Right hindlimb (tissue), 1 donor: ENCODE measurements at regions not wholly inside any gene's neighbourhood (a gene's known extent, or its start where the extent isn't known, plus 50 kb on each side); places are given as distances from the start of the nearest gene placed in this dataset.

ENCODE experiments used
- DNase-seq: peaks from one replicate; pipeline ENCODE4 v3.0.0-alpha.2; 2018

DNA sequence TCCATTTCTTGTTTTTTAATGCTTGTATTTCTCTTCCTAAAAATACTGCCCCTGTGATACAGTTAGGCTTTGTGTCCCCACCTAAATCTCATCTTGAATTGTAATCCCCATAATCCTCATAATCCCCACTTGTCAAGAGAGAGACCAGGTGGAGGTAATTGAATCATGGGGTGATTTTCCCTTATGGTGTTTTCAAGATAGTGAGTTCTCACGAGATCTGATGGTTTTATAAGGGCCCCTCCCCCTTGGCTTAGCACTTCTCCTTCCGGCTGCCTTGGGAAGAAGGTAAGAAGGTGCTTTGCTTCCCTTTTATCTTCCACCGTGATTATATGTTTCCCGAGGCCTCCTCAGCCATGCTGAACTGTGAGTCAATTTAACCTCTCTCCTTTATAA lies 227.4 kb downstream of the MAN2A1 start:
- DNase-seq, result no peak

DNA sequence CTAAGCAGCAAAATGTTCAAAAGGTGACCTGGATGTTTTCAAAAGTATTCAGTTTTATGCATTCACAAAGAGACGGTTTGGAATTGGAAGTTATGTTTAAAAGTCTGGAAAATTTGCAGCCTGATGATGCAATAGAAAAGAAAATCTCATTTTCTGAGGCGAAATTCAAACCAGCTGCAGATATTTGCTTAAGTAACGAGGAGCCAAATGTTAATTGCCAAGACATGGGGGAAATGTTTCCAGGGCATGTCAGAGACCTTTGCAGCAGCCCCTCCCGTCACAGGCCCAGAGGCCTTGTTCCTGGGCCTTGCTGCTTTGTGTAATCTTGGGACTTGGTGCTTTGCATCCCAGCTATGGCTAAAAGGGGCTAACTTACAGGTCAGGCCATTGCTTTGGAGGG lies 228.2 kb downstream of the MAN2A1 start:
- DNase-seq, result no peak

- no peak for DNase-seq
Measured at GRCh38 chr5:109920736-109921135, 231.0 kb downstream of the MAN2A1 start.

- DNase-seq, result no peak
Measured at GRCh38 chr5:109921735-109922380, 232.1 kb downstream of the MAN2A1 start.

DNA sequence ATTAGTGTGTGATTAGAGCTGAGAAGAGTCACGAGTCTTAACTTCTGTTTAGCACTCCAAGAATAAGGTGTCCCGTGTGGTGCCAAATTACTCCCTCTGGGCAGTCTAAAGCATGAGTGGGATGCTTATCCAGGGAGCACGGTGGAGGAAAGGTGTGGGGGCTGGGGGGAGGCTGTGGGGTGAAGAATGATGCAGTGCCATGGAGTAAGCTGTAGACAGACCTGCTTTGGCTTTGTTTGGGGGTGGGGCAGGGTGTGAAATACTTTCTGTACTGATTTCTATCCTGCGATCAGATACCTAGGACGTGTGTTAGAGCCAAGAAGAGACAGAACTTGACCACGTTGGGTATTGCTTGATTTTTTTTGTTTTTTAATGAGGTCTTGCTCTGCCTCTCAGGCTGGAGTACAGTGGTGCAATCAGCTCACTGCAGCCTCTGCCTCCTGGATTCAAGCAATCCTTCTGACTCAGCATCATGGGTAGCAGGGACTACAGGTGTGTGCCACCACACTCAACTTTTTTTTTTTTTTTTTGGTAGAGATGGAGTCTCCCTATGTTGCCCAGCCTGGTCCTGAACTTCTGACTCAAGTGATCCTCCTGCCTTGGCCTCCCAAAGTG lies 232.8 kb downstream of the MAN2A1 start:
- DNase-seq, result no peak

DNA sequence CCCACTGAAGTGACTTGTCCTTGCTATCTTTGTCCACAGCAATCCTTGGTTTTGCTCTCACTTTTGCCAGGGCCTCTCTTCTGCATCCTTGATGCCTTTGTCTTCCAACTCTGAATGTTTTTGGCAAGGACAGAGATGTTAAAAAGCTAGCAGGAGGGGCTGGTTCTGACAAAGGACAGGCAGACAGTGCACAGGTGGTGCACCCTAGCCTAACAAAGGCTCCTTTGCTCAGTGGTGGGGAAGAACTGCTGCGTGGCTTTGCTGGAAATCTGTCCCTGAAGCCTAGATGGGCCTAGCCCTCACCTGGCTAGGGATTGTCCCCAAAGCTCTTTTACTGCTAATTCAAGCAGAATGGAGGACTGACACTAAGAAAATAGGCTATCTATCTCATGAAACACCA lies 233.5 kb downstream of the MAN2A1 start:
- no peak for DNase-seq

GRCh38 chr5:109924237-109925107 lies 234.7 kb downstream of the MAN2A1 start:
- no peak for DNase-seq

DNA sequence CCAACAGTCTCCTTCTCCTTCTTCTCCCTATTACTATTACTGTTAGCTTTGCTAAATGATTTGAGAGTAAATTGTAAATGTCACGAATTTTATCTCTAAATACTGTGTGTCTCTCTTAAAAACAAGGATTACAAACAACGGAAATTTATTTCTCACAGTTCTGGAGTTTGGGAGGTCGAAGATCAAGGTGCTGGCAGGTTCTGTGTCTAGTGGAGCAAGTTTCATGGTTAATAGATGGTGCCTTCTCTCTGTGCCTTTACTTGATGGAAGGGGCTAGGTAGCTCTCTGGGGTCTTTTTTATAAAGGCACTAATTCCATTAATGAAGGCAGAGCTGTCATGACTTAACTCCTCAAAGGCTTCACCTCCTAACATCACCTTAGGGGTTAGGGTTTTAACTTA lies 237.9 kb downstream of the MAN2A1 start:
- no peak for DNase-seq

- DNase-seq, result no peak
Measured at GRCh38 chr5:109928046-109928445, 238.3 kb downstream of the MAN2A1 start.

DNA sequence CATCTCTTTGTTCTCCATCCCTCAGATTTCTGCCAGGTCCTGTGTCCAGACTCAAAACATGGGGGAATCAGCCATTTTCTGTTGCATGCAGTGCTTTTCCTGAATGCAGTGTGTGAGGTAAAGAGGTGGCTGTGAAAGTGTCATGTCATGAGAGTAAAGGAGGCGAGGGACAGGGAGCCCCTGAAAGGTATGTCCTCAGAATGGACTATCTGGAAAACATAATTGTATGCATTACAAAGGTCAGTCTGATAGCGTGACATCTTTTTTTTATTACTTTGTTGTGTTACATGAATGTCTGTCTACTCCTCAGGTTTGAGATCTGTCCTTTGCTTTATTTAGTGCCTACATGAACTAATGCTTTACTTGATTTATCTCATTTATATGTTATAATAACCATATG lies 239.1 kb downstream of the MAN2A1 start:
- DNase-seq, result no peak

GRCh38 chr5:109929376-109929775 lies 239.6 kb downstream of the MAN2A1 start:
- DNase-seq, result no peak

GRCh38 chr5:109929911-109930310 lies 240.2 kb downstream of the MAN2A1 start:
- no peak for DNase-seq

DNA sequence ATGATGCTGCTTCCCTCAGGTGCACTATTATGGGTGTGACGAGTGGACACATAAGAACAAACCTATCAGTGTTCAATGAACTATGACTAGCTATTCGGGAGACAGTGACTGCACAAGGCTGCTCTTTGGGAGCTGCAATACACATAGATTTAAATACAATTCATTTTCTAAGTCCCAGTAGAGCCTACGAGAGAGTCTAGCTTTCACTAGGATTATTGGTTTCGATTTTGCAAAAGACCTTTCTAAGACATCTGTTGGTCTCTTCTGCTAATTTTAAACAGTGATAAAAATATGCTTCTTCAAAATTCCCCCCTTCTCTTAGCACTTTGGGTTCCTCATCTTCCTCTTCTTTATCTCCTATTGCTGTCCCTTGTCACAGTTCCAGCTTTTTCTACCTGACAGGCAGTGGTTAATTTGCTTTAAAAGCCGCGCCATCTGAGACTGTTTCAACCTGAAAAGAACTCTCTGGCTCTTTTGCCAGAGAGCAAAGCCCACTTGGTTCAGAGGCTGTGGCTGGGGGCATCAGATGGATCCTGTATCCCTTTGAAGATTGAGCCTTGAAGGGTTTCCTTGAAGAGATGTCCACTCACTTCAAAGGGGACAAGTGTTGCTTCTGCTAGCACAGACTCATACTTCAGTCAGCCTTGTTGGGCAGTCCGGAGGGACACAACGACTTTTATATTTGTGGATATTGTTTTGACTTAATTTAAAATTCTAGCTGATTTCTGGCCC lies 241.5 kb downstream of the MAN2A1 start:
- DNase-seq, result no peak

DNA sequence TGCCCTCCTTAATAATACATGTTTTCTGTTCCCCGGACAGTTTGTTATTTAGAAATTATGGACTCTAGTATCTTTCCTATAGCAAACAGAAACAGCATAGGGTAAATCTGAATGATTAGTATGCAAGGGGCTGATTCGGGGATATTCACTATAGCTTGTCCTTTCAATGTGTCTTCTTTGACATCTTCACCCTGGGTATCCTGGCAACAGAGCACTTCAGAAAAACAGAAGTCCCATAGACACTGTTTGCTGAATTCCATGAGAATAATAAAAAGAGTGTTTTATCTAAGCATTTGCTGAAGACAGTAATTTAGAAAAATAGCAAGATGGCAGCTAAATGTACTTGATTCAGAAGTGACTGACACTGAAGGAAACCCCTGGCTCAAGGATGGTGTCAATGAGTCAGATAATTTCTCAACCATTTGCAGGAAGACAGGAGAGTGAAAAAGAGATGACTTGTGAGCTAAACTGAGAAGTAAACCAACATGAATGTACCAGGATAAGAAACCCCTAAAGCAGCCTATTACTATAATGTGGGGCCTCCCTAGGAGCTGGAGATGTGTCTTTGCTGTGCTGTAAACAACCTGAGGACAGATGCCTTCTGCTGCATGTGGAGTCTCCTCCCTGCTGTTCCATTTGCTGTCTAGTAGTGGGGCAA lies 246.2 kb downstream of the MAN2A1 start:
- DNase-seq, result no peak

DNA sequence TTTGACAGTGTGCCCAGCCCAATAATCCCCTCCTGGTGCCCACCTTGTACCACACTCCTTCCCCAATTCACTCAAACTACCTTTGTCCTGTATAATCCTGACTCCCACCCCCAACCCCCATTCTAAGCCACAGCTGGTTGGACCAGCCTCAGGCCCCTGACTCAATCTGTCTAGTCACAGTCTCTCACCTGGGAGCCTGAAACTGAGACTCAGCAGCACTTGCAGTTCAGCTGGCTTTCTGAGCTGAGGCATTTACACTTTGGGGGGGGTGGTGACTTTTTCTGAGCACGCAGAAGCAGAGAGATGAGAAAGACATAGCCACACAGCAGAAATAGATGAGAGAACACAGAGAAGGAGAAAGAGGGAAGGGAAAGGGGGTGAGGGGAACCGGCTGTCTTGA lies 247.3 kb downstream of the MAN2A1 start:
- no peak for DNase-seq

- DNase-seq, result no peak
Measured at GRCh38 chr5:109937951-109938350, 248.2 kb downstream of the MAN2A1 start.

GRCh38 chr5:109938453-109938852 lies 248.7 kb downstream of the MAN2A1 start:
- DNase-seq, result no peak

DNA sequence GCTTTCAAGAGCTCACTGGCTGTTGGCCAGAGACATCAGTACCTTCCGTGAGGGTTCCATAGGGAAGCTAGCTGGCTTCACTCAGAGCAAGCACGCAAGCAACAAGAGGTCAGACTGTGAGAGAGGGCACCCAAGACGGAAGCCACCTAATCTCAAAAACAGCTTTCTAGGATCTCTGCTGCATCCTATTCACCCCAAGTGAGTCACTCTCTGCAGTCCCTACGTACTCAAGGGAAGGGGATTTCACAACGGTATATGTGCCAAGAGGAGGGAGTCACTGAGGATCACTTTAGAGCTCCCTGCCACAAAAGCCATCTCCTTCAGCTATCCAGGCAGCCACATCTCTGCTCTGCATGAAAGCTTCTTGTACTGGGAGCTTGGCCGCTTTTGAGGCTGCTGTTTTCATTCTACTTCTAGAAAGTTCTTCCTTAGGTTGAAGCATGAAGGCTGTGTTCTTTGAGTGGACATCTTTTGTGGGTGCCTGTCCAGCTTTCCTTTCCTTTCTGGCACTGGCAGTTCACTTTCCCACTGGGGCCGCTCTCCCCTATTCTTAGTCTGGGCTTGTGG lies 249.5 kb downstream of the MAN2A1 start:
- no peak for DNase-seq

DNA sequence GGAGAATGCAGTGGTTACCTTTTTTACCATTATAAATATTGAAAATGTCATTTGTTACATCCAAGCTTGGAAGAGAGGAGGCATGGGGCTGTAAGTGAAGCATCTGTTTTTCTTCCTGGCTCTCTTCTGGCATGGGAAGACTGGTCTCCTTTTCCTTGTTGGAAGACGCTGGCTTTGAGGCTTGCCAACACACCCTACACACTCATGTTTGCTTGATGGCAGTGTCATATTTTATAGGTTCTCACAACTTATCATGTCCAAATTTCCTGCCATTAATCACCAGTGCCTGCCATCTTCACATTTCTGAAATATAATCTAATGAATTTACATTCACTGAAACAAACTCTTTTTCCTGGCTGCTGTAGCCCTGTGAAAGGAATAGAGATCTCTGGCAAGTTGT lies 252.9 kb downstream of the MAN2A1 start:
- peak; percentile 39 for DNase-seq

DNA sequence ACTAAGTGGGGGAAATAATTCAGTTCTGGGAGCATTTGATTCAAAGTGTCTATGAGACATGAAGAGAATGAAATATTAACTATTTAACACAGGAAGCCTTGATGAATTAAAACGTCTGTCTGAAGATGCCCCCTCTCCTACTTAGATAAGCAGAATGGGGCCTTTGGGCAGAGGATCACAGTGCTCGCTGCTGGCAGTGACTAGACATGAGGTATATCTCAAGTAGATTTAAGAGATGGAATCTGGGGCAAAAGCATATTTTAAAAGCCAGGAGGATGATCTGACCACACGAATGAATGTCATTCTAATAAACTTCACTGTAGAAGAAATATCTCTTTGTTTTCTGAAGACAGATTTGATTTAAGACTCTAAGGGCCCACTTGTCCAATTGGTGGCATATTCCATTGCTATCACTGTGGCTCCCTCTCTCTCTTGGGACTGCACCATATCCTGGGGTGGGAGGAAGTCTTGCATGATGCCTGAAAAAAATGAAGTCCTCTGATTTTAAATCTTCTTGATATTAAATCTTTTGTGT lies 254.0 kb downstream of the MAN2A1 start:
- DNase-seq, result no peak

DNA sequence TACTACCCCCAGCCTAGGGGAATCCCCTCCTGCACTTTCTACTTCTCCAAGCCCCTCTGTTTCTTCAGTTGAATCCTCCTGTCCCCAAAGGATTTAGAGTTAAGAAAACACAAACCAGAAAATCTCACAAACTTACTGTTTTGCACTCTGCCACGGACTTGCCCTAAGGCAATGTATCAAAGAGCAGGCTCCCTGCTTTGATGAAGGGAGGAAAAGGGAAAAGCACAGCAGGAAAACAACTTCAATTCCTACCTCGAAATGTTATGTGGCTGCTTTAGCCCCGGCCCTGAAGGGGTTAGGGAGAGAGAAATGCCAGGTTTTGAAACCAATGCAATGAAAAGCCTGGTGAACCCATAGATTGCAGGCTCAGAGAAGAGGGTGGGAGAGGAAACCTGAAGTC lies 254.7 kb downstream of the MAN2A1 start:
- DNase-seq, result no peak

GRCh38 chr5:109945097-109945678 lies 255.5 kb downstream of the MAN2A1 start:
- no peak for DNase-seq
